Right kidney (tissue), 1 donor: ENCODE measurements at regions not wholly inside any gene's neighbourhood (a gene's known extent, or its start where the extent isn't known, plus 50 kb on each side); places are given as distances from the start of the nearest gene placed in this dataset.

Experiments
- DNase-seq: peaks from one replicate; pipeline ENCODE4 v3.0.0-alpha.2; 2016

DNA sequence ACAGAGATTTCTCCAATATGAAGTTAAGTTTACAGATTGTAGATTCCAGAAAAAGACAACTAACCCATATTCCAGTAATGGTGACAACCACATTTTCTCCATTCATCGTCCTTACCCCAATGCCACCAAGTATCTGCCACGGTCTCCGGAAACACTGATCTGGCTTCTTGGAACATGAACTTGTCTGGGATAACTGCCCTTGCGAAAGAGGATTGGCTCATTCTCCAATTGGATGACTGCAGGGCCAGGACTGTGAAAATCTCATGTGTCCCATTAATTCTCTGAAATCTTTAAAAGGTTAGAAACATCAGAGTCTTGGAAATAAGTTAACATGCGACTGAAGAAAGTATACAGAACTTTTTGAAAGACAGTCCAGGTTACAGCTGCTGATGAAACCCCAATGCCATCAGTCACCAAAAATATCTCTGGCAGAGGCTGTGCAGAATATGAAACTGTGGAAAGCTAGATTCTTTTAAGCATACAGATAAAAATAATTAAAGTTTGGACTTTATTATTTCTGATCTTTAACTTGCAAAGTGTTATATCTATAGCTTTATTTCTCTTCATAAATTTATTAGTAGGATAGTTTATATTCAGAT is 496.9 kb downstream of the PPARGC1A start:
- no peak for DNase-seq

DNA sequence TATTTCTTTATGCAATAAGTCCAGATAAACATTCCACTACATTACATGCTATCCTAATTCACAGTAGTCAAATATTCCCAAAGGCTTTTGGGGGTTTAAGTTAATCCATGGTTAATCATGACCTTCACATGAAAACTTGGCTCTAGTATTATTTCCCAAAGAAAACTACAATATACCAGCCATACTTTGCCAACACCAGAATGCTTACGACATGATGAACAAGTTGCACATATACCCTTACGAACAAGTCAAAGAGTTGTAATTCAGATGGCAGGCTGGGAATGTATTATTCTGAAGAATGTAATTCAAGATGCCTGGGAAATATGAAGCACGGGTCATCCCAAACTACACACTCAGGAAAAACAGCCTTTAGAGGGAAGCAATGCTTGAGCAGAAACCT is 499.6 kb downstream of the PPARGC1A start:
- DNase-seq, result no peak

DNA sequence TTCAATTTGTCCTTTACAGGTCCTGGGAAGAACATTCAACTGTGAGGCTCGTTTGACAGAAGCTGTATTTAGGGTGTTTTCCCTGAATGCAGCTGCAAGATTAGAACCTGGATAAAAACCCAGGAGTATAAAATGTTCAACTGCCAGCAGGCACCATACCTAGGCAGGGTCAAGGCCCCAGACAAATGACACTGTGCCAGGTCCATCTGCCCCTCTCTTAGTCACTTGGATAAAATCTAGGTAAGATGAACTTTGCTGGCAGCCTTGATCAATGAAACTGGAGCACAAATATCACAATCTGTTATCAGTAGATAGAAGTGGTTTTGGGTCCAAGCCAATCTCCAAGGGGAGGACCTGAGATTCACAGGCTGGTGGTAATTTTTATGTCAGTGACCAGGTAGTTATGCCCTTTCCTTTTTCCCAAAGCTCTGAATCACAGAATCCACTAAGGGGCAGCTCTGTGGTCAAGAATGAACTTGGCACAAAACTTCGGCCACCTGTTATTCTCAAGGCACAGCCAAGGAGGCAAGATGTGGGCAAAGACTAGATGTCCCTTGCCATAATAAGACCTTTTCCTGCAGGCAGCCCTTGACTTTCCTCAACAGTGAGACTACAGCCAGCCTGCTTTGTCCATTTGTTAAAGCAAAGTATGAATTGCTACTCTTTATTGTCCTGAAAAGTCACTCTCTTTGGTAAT is 501.0 kb downstream of the PPARGC1A start:
- no peak for DNase-seq

DNA sequence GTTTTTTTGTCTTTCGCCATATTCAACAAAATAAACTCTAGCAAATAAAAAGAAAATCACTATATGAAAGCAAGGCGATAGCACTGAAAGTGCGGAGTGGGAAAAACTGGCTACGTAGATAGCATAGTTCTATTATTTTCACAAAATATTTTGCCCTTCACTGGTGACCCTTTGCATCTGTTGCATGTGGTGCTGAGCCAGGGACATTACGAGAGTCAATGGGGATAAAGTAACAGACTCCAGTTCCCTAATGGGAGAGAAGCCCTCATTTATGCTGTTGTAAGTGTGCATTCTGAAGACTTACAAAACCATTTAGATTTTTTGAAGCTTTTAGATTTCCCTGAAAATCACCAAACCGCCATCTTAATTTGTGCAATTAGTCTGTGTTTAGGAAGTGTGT is 501.6 kb downstream of the PPARGC1A start:
- DNase-seq, result no peak

DNA sequence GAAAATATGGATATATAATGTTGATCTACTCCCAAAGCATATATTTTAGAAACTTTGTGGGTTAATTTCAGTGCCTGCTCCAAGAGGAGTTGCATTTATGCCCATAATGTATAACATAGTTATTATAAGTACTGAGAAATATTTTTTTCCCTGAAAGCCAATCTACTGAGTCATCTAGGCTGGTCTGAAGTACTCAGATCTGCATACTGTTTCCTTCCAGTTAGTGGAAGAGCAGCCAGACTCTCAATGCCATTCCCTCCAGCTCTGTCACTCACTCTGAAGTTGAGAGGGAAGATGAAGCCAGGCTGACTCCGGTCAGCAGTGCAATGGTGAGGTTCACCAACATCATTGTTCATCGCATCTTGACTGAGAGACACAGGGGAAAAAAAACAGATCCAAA is 505.1 kb downstream of the PPARGC1A start:
- no peak for DNase-seq

DNA sequence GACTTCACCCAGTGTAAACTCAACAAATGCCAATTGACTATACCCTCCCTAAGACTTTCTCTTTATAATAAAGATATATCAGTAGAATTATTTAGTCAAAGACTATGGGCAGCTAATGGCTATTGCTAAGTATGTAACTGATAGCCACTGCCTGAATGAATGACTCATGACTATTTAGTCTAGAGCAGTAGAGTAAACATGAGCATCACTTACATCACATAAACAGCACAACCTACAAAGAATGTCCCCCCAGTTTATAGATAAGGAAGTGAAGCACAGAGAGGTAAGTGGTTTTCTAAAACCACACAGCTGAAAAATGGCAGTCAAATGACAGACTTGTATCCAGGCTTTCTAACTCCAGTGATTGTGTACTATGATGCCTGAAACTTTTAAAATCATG is 507.0 kb downstream of the PPARGC1A start:
- DNase-seq, result no peak

DNA sequence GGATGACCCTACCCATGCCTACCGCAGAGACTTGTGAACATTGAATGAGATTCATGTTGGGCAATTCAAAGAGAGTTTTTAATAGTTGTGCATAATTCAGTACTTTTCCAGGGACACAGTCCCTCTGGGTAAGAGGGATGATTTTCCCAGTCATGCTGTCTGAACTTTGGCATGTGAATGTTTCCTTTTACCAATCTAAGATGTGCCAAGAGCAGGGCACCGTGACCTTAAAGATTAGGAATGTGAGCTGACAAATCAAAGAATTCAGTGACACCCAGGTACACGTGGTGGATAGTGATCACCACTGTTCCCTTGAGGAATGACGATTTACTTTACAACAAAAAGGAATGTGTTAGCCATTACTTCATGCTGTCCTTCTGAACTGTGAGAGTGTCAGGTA is 515.6 kb downstream of the PPARGC1A start:
- DNase-seq, result no peak

DNA sequence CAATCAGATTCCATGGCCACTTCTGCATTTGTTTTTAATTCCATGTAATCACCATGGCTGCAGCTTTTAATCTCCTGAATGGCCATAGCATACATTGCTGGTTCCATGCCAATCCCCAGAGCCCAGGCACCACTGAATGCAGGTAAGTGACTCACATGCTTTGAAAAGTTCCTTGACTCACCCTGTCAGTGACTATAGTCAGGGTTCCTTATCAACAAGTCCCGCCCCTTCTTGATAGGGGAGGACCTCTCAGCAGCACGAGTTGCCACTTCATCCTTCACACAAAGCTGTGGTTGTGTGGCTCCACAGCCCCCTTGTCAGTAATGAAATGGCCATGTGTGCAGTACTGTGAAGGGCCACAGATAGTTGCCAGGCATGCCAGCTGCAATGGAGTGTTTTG is 516.6 kb downstream of the PPARGC1A start:
- no peak for DNase-seq

DNA sequence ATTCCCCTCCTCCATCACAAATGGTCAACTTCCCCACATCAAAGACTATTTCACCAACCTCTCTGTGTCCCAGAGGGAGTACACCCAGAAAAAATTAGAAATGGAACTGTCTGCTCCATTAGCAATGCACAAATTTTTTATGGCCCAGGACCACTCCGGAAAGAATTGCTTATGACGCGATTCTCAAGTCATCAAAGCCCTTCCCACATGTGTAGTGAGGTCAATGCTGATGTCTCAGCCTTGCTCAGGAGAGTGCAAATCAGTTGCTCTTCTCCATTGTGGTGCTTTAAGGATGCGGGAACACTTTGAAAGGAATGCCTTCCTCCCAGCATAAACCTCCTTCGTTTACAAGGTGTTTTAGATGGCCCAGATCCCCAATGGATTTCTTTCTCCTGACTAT is 518.3 kb downstream of the PPARGC1A start:
- no peak for DNase-seq

DNA sequence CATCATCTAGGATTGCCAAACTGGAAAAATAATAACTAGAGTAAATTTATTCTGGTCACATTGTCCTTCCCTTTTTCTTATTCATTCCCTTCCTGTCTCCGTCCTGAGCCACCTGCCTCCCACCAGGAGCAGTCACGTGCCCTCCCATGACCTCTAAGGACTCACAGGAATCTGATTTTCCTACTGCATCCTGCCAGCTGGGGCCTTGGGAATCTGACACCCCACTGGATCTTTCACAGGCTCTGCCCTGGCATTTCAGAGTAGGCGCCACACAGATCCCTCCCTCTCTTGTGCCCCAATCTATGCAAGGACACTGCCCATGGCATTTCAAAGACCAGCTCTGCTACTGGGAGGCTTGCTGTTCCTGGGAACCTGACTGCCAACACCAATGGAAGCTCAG is 520.5 kb downstream of the PPARGC1A start:
- no peak for DNase-seq

DNA sequence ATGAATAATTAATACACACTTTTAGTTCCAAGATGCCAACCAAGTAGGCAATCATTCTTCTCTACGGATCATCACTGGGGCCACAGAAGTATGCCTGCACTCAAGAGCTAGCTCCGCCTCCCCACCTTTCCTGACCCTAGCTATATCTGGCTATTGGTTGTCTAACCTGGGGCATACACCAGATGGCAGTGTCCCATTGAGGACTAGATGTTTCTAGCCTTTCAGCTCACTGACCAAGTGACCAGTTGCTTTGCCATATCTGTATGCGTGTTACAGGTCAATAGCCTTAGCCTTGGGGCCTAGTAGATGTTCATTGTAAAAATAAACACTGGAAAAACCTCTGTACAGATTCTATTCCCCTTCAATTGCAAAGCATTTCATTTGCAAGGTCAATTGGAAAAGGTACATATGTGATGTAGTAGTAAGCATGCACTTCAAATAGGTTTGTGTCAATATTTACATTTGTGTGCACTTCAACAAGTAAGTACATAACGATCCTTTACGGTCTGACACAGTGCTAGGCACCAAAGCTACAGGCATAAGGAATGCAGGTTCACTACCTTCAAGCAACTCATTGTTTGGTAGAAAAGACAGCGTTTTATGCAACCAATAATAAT is 521.7 kb downstream of the PPARGC1A start:
- no peak for DNase-seq

DNA sequence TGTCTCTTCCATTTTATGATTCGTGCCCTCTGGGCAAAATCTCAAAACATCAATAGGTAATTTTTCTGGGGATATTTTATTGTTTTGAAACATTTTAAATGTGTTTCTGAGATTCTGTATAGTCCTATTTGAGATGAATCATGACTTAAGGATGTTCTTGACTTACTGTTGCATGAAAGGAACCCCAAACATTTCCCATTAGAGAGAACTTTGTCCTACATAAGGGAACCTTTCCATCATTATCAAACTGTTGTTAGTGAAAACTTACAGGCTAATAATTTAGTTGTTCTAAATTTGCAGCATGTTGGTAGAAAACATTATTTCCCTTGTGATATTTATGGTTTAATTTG is 523.3 kb downstream of the PPARGC1A start:
- DNase-seq, result no peak

DNA sequence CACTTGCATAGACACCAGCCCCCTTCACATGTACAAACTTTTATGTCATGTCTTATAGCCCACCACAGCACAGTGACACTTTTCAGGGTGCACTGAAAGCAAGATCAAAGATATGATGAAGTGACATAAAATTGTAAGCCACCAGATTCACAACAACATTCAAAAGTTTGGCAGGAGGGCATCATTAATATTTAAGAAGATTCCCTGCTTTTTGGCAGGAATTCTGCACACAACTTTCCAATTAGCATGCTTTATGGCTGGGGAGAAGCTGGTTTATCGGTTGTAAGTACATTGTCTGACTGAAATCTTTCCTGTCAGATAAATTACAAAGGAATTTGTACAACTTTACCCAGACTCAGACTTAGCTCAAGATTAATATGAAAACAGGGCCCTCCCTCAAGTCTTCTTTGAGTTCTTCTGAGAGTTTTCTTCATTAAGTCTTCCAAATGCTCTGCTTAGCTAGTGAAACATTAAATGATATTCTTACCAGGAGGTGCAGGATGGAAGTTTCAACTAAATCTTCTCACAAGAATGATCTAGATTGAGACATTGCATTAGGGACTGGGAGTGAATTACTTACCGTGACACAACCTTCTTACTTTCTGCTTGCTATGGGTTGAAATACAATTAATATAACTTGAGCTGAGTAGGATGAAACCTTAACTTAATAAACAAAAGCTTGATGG is 523.8 kb downstream of the PPARGC1A start:
- DNase-seq, result no peak

DNA sequence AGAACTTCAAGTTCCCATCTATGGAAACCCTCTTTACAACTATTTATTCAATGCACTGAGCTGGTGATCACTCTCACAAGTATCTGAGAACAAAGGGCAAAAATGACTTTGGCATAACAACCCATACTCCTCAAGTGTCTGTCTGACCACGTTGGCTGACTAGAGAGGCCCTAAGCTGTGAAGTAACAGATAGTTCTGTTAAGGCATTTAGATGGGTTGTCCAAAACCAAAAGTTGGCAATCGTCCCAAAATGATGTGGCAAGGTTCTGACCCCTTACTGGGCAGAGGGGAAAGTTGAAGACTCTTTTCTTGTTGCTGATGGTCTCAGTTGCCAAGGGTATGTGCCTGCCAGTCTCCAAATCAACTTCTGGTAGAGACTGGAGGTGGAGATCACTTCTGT is 524.8 kb downstream of the PPARGC1A start:
- DNase-seq, result no peak

DNA sequence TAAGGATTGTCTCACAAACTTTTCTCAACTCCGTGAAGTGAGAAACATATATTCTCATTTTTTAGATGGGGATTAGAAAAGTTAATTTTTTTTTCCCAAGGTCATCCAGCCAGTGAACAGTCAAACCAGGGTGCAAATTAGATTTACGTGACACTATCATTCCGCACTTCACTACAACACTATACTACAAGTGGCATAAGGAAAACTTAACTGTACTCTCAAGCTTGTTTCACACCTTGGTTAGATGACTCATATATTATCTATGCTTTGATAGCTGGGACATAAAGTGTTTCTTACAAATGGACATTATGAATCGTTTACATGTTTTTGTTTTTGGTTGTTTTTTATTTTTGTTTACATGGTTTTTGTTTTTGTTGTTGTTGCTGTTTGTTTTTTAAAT is 525.7 kb downstream of the PPARGC1A start:
- no peak for DNase-seq

DNA sequence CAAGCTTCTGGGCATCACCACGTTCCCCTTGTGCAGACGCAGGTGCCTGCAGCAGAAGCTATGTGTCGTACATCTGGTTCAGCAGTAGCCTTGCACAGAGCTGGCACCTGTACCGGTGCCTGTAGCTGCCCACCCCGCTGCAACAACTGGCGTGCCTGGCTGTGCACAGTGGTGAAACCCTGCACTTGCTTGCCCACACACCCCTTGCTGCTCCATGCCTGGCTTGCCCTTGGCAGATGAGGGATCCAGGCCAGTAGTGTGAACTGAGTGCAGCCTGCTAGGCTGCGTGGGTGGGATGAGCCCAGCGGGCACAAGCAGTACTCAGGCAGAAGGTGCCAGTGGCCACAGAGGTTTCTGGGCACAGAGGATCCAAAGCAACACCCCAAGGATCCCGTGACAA is 528.4 kb downstream of the PPARGC1A start:
- no peak for DNase-seq

DNA sequence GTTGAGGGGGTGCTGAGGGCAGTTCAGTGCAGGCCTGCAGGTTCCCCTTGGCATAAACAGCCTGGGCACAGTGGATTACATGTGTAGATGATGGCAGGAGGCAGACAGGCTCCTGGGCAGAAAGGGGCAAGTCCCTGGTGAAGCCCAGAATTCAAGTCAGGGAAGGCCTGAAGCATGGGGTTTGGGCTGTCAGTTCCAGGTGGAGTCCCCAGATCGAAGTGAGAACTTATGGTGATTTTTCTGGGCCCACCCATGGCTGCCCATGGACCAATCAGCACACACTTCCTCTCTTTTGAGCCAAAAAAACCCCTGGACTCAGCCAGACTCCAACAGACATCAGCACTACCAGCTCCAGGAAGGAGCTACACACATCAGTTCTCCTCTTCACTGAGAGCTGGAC is 529.1 kb downstream of the PPARGC1A start:
- no peak for DNase-seq

DNA sequence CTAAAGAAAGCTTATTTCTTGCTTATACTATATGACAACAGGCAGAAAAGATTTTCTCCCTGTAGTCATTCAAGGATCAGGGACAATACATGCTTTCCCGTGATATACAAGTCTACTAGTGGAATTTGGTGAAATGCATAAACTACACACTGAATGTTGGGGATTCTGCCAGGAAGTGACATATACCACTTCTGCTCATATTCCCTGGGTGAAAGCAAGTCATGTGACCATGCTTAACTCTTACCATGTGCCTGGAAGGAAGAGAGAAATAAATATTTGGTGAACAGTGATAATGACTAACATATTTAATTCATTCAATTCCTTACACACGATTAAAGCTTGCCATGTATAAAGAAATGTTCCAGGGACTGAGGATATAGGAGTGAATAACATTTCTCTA is 534.6 kb downstream of the PPARGC1A start:
- DNase-seq, result no peak

DNA sequence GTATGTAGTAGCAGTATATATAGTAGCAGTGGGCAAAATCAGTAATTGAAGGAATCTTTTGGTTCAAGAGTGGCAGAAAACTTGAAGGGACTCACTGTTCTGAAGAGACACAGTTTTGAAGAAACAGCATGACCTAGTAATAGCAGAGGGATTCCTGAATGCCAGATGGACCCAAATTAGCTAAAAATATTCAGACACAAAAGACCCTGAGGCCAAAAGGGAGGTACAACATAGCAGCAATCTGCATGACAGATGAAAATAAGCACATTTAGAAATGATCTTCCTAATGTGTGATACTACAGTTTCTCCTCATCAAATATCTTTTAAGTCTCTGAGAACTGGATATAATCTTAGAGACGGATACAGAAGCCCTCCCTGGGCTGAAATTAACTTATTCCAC is 536.6 kb downstream of the PPARGC1A start:
- DNase-seq, result no peak

DNA sequence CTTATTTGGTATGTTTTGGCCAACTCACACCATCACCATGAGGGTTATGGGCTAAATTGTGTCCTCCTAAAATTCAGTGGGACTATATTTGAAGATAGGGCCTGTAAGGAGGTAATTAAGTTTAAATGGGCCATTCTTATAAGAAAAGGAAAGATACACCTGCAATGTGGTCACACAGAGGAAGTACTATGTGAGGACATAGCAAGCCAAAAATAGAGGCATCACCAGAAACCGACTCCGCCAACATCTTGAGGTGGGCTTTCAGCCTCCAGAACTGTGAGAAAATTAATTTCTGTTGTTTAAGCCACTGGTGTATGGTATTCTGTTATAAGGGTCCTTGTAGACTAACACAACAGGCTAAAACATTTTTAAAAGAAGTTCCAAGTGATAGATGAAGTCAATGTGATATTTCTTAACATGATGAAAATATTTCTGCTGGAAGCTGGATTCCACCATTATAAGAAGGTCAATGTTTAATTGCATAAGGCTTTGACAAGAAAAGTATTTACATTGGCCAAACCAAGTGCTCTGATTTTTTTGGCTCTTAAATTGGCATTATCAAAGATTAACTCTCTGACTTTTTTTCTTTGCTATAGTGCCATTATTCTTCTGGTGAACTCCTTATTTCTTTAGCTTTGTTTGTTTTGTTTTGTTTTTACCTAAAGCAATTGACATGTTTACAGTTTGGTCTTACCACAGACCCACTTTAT is 540.9 kb downstream of the PPARGC1A start:
- DNase-seq, result no peak

DNA sequence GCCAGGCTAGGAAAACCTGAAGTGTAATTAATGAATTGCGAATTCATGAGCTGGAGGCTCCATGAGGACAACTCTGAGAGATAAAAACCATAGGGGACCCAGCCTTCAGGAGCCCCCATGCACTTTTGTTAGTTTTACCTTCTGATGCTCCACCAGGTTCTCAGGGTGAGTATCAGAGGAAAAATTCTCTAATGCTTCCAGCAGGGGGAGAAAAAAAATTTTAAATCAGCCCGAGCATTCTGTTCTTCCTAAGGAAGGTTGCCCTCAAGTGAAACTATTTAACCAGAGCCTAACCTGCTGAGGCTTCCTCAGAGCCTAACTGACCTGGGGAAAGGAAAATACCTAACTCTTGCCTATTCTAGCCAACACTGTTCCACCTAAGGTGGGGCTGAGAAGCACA is 552.6 kb downstream of the PPARGC1A start:
- DNase-seq, result no peak

DNA sequence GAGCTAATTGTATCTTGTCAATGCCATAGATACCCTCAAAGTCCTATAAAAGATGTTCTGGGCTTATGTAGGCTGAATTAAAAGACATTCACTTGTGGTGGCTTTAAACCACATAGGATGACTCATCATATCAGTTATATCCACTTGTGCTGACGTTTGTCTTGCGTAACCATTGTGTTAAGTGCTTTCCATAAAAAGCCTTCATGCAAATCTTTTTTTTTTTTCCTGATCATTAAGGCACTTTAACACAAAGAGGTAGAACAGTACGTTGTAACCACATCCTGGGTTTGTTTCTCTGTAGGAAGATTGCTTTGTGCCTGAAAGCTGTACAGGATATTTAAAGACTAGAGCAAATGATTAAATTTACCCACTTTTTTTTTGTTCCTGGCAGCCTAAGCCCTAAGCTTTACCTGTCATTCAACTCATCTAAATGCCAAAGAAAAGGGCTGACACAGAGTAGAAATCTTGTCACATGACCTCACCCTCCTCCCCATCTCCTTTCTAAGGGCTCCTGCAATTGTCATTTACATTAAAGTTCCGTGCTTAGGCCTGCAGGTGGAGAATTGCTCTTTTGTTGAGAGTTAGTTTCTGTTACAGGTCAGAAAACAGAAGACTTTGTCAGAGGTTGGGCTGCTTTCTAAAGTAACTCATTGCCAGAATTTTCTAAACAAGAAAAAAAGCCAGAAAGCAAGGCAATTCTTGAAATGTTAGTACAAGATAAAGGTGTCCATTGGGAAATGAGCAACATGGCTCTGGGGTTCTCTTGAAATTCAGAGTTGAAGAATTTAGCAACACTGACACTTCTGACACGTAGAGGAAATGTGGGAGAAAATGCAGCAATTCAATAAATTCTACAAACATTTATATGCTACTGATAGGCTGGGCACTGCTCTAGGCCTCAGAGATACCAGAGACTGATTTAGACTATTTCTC is 555.6 kb downstream of the PPARGC1A start:
- no peak for DNase-seq
